Mesendoderm (in vitro differentiated cells): ENCODE measurements at regions not wholly inside any gene's neighbourhood (a gene's known extent, or its start where the extent isn't known, plus 50 kb on each side); places are given as distances from the start of the nearest gene placed in this dataset.
A peak's percentile ranks its signal among the peaks of the same experiment; 100 is the strongest.

Experiments used
- DNase-seq: peaks from one replicate; pipeline ENCODE4 v3.0.0; 2013
- H2AK5ac ChIP-seq: 2 replicates; pipeline ENCODE4 v1.6.1; 2013; ENCODE audit warnings: low read length, inconsistent platforms
- H2BK120ac ChIP-seq: 2 replicates; pipeline ENCODE4 v1.6.1; 2013; ENCODE audit warnings: low read depth, mild to moderate bottlenecking, low read length, moderate library complexity, mixed read lengths
- H2BK15ac ChIP-seq: replicated peaks from 2 replicates; pipeline ENCODE4 v1.6.1; 2013; ENCODE audit warnings: low read depth, mild to moderate bottlenecking, moderate library complexity
- H2BK5ac ChIP-seq: 2 replicates; pipeline ENCODE4 v1.6.1; 2013; ENCODE audit warnings: low read length, inconsistent platforms
- H3K18ac ChIP-seq: 2 replicates; pipeline ENCODE4 v1.6.1; 2013; ENCODE audit warnings: mild to moderate bottlenecking, low read length, mixed read lengths
- H3K23ac ChIP-seq: one replicate; pipeline ENCODE4 v1.6.1; 2013; ENCODE audit warnings: low read length
- H3K27ac ChIP-seq: 2 replicates; pipeline ENCODE4 v1.5.1; 2013; ENCODE audit warnings: low read depth, mild to moderate bottlenecking, inconsistent platforms, low read length, moderate library complexity
- H3K27me3 ChIP-seq: 2 replicates; pipeline ENCODE4 v1.6.1; 2013; ENCODE audit warnings: low read length, control low read depth, mild to moderate bottlenecking, inconsistent platforms; ENCODE audit not compliant: insufficient read depth, poor library complexity
- H3K36me3 ChIP-seq: 2 replicates; pipeline ENCODE4 v1.6.1; 2013; ENCODE audit warnings: low read length, inconsistent platforms; ENCODE audit not compliant: control insufficient read depth, insufficient read depth
- H3K4ac ChIP-seq: one replicate; pipeline ENCODE4 v1.6.1; 2013; ENCODE audit warnings: low read depth, mild to moderate bottlenecking, low read length, moderate library complexity
- H3K4me1 ChIP-seq: 2 replicates; pipeline ENCODE4 v1.6.1; 2013; ENCODE audit warnings: low read depth, low read length, inconsistent platforms; ENCODE audit not compliant: control insufficient read depth
- H3K4me2 ChIP-seq: 2 replicates; pipeline ENCODE4 v1.6.1; 2013; ENCODE audit warnings: low read length
- H3K4me3 ChIP-seq: 2 replicates; pipeline ENCODE4 v1.5.1; 2013; ENCODE audit warnings: mild to moderate bottlenecking, low read length
- H3K56ac ChIP-seq: one replicate; pipeline ENCODE4 v1.6.1; 2013; ENCODE audit warnings: low read length
- H3K79me1 ChIP-seq: 2 replicates; pipeline ENCODE4 v1.6.1; 2013; ENCODE audit warnings: low read length, inconsistent platforms
- H3K79me2 ChIP-seq: 2 replicates; pipeline ENCODE4 v1.6.1; 2013; ENCODE audit warnings: mild to moderate bottlenecking, low read length; ENCODE audit not compliant: control insufficient read depth, insufficient read depth
- H3K9ac ChIP-seq: 2 replicates; pipeline ENCODE4 v1.6.1; 2013; ENCODE audit warnings: low read length, inconsistent platforms
- H4K5ac ChIP-seq: one replicate; pipeline ENCODE4 v1.6.1; 2013; ENCODE audit warnings: low read length
- H4K8ac ChIP-seq: one replicate; pipeline ENCODE4 v1.6.1; 2013; ENCODE audit warnings: low read depth, mild to moderate bottlenecking, control low read depth, low read length, moderate library complexity
- WGBS: extraction: QIAGEN DNeasy Blood & Tissue Kit; methylation state at CpG from one replicate; pipeline ENCODE4 v1.1.7; 2013; ENCODE audit warnings: low lambda C conversion rate, missing lambda C conversion rate; ENCODE audit not compliant: insufficient coverage; ENCODE audit errors: extremely low coverage; 5-methylcytosine and 5-hydroxymethylcytosine counted together

- no peak overlapping the region for H3K27ac ChIP-seq
- DNase-seq: no peak
- H3K56ac ChIP-seq: no peak overlapping the region
- no peak overlapping the region for H3K4ac ChIP-seq
- H2BK15ac ChIP-seq: no peak overlapping the region
- no peak overlapping the region for H2BK120ac ChIP-seq
- no peaks in the 10 kb centered on the region for H3K4me1 ChIP-seq
- no peak overlapping the region for H2BK5ac ChIP-seq
- no peaks in the 10 kb centered on the region for H3K79me1 ChIP-seq
- H3K79me2 ChIP-seq: no peaks in the 10 kb centered on the region
- no peaks in the 10 kb centered on the region for H3K36me3 ChIP-seq
- H3K23ac ChIP-seq: no peak overlapping the region
- no peak overlapping the region for H4K8ac ChIP-seq
- WGBS: no CpG with 5 or more reads among the region's 1 CpG
- no peak overlapping the region for H2AK5ac ChIP-seq
- H3K4me2 ChIP-seq: no peak overlapping the region
- no peak overlapping the region for H3K18ac ChIP-seq
- H3K4me3 ChIP-seq: no peak overlapping the region
- no peak overlapping the region for H3K9ac ChIP-seq
- H4K5ac ChIP-seq: no peak overlapping the region
- no peaks in the 10 kb centered on the region for H3K27me3 ChIP-seq
These were observed 172.7 kb upstream of the LRATD1 start for GRCh38 chr2:14459786-14460325.

GRCh38 chr2:14475994-14476393 lies 156.5 kb upstream of the LRATD1 start:
- H2AK5ac ChIP-seq: no peak overlapping the region
- H2BK15ac ChIP-seq: no peak overlapping the region
- H4K5ac ChIP-seq: no peak overlapping the region
- no peak overlapping the region for H3K4me3 ChIP-seq
- no peaks in the 10 kb centered on the region for H3K79me1 ChIP-seq
- H3K36me3 ChIP-seq: no peaks in the 10 kb centered on the region
- H3K4ac ChIP-seq: no peak overlapping the region
- H3K27ac ChIP-seq: no peak overlapping the region
- H3K18ac ChIP-seq: no peak overlapping the region
- H2BK120ac ChIP-seq: no peak overlapping the region
- no peak overlapping the region for H3K9ac ChIP-seq
- no peak overlapping the region for H4K8ac ChIP-seq
- no peaks in the 10 kb centered on the region for H3K27me3 ChIP-seq
- H3K56ac ChIP-seq: no peak overlapping the region
- no peak for DNase-seq
- no peak overlapping the region for H2BK5ac ChIP-seq
- H3K23ac ChIP-seq: no peak overlapping the region
- H3K79me2 ChIP-seq: no peaks in the 10 kb centered on the region
- no CpG with 5 or more reads among the region's 5 CpGs for WGBS
- no peaks in the 10 kb centered on the region for H3K4me1 ChIP-seq
- H3K4me2 ChIP-seq: no peak overlapping the region

GRCh38 chr2:14479486-14479885 lies 153.0 kb upstream of the LRATD1 start:
- H3K56ac ChIP-seq: no peak overlapping the region
- no CpG with 5 or more reads among the region's 2 CpGs for WGBS
- H3K79me1 ChIP-seq: no peaks in the 10 kb centered on the region
- H4K8ac ChIP-seq: no peak overlapping the region
- H3K9ac ChIP-seq: no peak overlapping the region
- H3K4me3 ChIP-seq: no peak overlapping the region
- no peak overlapping the region for H2BK120ac ChIP-seq
- H3K4me1 ChIP-seq: no peaks in the 10 kb centered on the region
- H3K23ac ChIP-seq: no peak overlapping the region
- H2BK15ac ChIP-seq: no peak overlapping the region
- H4K5ac ChIP-seq: no peak overlapping the region
- no peak overlapping the region for H3K4me2 ChIP-seq
- H3K36me3 ChIP-seq: no peaks in the 10 kb centered on the region
- DNase-seq: no peak
- H3K18ac ChIP-seq: no peak overlapping the region
- H3K4ac ChIP-seq: no peak overlapping the region
- H3K79me2 ChIP-seq: no peaks in the 10 kb centered on the region
- no peak overlapping the region for H2AK5ac ChIP-seq
- H2BK5ac ChIP-seq: no peak overlapping the region
- H3K27me3 ChIP-seq: no peaks in the 10 kb centered on the region
- no peak overlapping the region for H3K27ac ChIP-seq

- Histone ChIP-seq H3K36me3 (no peaks in the 10 kb centered on the region), H3K9ac (no peak overlapping the region), H3K4ac (no peak overlapping the region), H3K79me2 (no peaks in the 10 kb centered on the region), H3K18ac (no peak overlapping the region), H2BK5ac (no peak overlapping the region), H3K79me1 (no peaks in the 10 kb centered on the region), H2AK5ac (no peak overlapping the region), H3K56ac (no peak overlapping the region), H3K27me3 (no peaks in the 10 kb centered on the region), H3K4me3 (no peak overlapping the region), H3K4me1 (no peaks in the 10 kb centered on the region), H4K8ac (no peak overlapping the region), H2BK15ac (no peak overlapping the region), H2BK120ac (no peak overlapping the region), H3K27ac (no peak overlapping the region), H3K23ac (no peak overlapping the region), H3K4me2 (no peak overlapping the region), H4K5ac (no peak overlapping the region)
- DNase-seq: no peak
- no CpG with 5 or more reads among the region's 2 CpGs for WGBS
These were observed 152.4 kb upstream of the LRATD1 start for GRCh38 chr2:14480120-14480519.

- Histone ChIP-seq H3K27ac (no peak overlapping the region), H4K8ac (no peak overlapping the region), H2BK5ac (no peak overlapping the region), H3K56ac (no peak overlapping the region), H3K36me3 (no peaks in the 10 kb centered on the region), H3K9ac (no peak overlapping the region), H2AK5ac (no peak overlapping the region), H2BK15ac (no peak overlapping the region), H3K79me2 (no peaks in the 10 kb centered on the region), H3K23ac (no peak overlapping the region), H2BK120ac (no peak overlapping the region), H3K18ac (no peak overlapping the region), H3K79me1 (no peaks in the 10 kb centered on the region), H3K27me3 (no peaks in the 10 kb centered on the region), H3K4me1 (no peaks in the 10 kb centered on the region), H4K5ac (no peak overlapping the region), H3K4me3 (no peak overlapping the region), H3K4me2 (no peak overlapping the region), H3K4ac (no peak overlapping the region)
- no CpG with 5 or more reads among the region's 1 CpG for WGBS
- no peak for DNase-seq
These were observed 151.6 kb upstream of the LRATD1 start for GRCh38 chr2:14480906-14481305.

- H3K79me2 ChIP-seq: no peaks in the 10 kb centered on the region
- no peak overlapping the region for H2BK15ac ChIP-seq
- H3K27ac ChIP-seq: no peak overlapping the region
- H3K4me1 ChIP-seq: no peaks in the 10 kb centered on the region
- no peak overlapping the region for H3K4me3 ChIP-seq
- no peak overlapping the region for H3K56ac ChIP-seq
- no peak overlapping the region for H3K18ac ChIP-seq
- H3K23ac ChIP-seq: no peak overlapping the region
- peak; percentile 29 for DNase-seq
- no peak overlapping the region for H3K4me2 ChIP-seq
- no peak overlapping the region for H2AK5ac ChIP-seq
- no peak overlapping the region for H4K5ac ChIP-seq
- no peak overlapping the region for H3K9ac ChIP-seq
- H2BK5ac ChIP-seq: no peak overlapping the region
- no peak overlapping the region for H4K8ac ChIP-seq
- H3K27me3 ChIP-seq: no peaks in the 10 kb centered on the region
- no CpG with 5 or more reads among the region's 3 CpGs for WGBS
- no peak overlapping the region for H3K4ac ChIP-seq
- H3K79me1 ChIP-seq: no peaks in the 10 kb centered on the region
- H2BK120ac ChIP-seq: no peak overlapping the region
- H3K36me3 ChIP-seq: no peaks in the 10 kb centered on the region
These were observed 139.5 kb upstream of the LRATD1 start for GRCh38 chr2:14492920-14493503.
